H9 (cell line): ENCODE measurements at regions not wholly inside any gene's neighbourhood (a gene's known extent, or its start where the extent isn't known, plus 50 kb on each side); places are given as distances from the start of the nearest gene placed in this dataset.

Source experiments
- DNase-seq: peaks from one replicate; pipeline ENCODE4 v3.0.0-alpha.2; 2017
- H2AFZ ChIP-seq: one replicate; pipeline ENCODE4 v1.6.1; 2013; ENCODE audit warnings: mild to moderate bottlenecking, low read length, control low read depth, moderate library complexity
- H2AK5ac ChIP-seq: 2 replicates; pipeline ENCODE4 v1.6.1; 2013; ENCODE audit warnings: low read length, control low read depth, mixed read lengths; ENCODE audit not compliant: insufficient read length
- H2BK120ac ChIP-seq: one replicate; pipeline ENCODE4 v1.6.1; 2013; ENCODE audit warnings: low read depth, mild to moderate bottlenecking, low read length, control low read depth, inconsistent platforms; ENCODE audit not compliant: poor library complexity, severe bottlenecking
- H2BK12ac ChIP-seq: 2 replicates; pipeline ENCODE4 v1.6.1; 2013; ENCODE audit warnings: low read length, control low read depth, mixed read lengths, low read depth; ENCODE audit not compliant: insufficient read length
- H2BK15ac ChIP-seq: 2 replicates; pipeline ENCODE4 v1.6.1; 2013; ENCODE audit warnings: low read depth, low read length, control low read depth
- H2BK20ac ChIP-seq: one replicate; pipeline ENCODE4 v1.6.1; 2013; ENCODE audit warnings: low read depth, mild to moderate bottlenecking, low read length, control low read depth, inconsistent platforms; ENCODE audit not compliant: poor library complexity, severe bottlenecking
- H2BK5ac ChIP-seq: 2 replicates; pipeline ENCODE4 v1.6.1; 2013; ENCODE audit warnings: low read length, control low read depth, mixed read lengths; ENCODE audit not compliant: insufficient read length
- H3K14ac ChIP-seq: 2 replicates; pipeline ENCODE4 v1.6.1; 2013; ENCODE audit warnings: low read length, control low read depth; ENCODE audit not compliant: insufficient read depth
- H3K18ac ChIP-seq: 2 replicates; pipeline ENCODE4 v1.6.1; 2013; ENCODE audit warnings: low read depth, mild to moderate bottlenecking, mixed read lengths, low read length, control low read depth; ENCODE audit not compliant: insufficient read length
- H3K23ac ChIP-seq: 2 replicates; pipeline ENCODE4 v1.6.1; 2013; ENCODE audit warnings: low read length, control low read depth, mixed read lengths, low read depth; ENCODE audit not compliant: insufficient read length
- H3K23me2 ChIP-seq: 2 replicates; pipeline ENCODE4 v1.6.1; 2013; ENCODE audit warnings: low read depth, mild to moderate bottlenecking, mixed read lengths, low read length, control low read depth; ENCODE audit not compliant: insufficient read length, poor library complexity, severe bottlenecking
- H3K27ac ChIP-seq: 2 replicates; pipeline ENCODE4 v1.5.1; 2013; ENCODE audit warnings: low read length, control low read depth, mixed read lengths, low read depth; ENCODE audit not compliant: insufficient read length
- H3K27me3 ChIP-seq: 2 replicates; pipeline ENCODE4 v1.6.1; 2013; ENCODE audit warnings: low read length, control low read depth, inconsistent platforms; ENCODE audit not compliant: insufficient read depth
- H3K4ac ChIP-seq: 2 replicates; pipeline ENCODE4 v1.6.1; 2013; ENCODE audit warnings: low read depth, mild to moderate bottlenecking, control low read depth, inconsistent platforms, low read length, moderate library complexity
- H3K4me1 ChIP-seq: 2 replicates; pipeline ENCODE4 v1.6.1; 2013; ENCODE audit warnings: low read length, control low read depth, inconsistent platforms; ENCODE audit not compliant: insufficient read depth
- H3K4me2 ChIP-seq: 2 replicates; pipeline ENCODE4 v1.6.1; 2013; ENCODE audit warnings: low read length, control low read depth, mixed read lengths; ENCODE audit not compliant: insufficient read length, insufficient read depth
- H3K56ac ChIP-seq: 2 replicates; pipeline ENCODE4 v1.6.1; 2013; ENCODE audit warnings: low read depth, mild to moderate bottlenecking, mixed read lengths, low read length, control low read depth; ENCODE audit not compliant: insufficient read length
- H3K79me1 ChIP-seq: 2 replicates; pipeline ENCODE4 v1.6.1; 2013; ENCODE audit warnings: low read depth, mild to moderate bottlenecking, moderate library complexity, low read length, control low read depth, inconsistent platforms; ENCODE audit not compliant: insufficient read depth, poor library complexity, severe bottlenecking
- H3K79me2 ChIP-seq: 2 replicates; pipeline ENCODE4 v1.6.1; 2013; ENCODE audit warnings: low read length, control low read depth, inconsistent platforms; ENCODE audit not compliant: insufficient read depth
- H3K9ac ChIP-seq: 2 replicates; pipeline ENCODE4 v1.6.1; 2013; ENCODE audit warnings: low read length, control low read depth, mixed read lengths; ENCODE audit not compliant: insufficient read length; ENCODE audit errors: extremely low read depth
- H3K9me3 ChIP-seq: one replicate; pipeline ENCODE4 v1.6.1; 2013; ENCODE audit warnings: low read depth, low read length, inconsistent platforms; ENCODE audit not compliant: control insufficient read depth
- H3T11ph ChIP-seq: one replicate; pipeline ENCODE4 v1.6.1; 2013; ENCODE audit warnings: mild to moderate bottlenecking, low read length, control low read depth, inconsistent platforms
- H4K20me1 ChIP-seq: one replicate; pipeline ENCODE4 v1.6.1; 2013; ENCODE audit not compliant: control insufficient read depth, insufficient read length, insufficient read depth
- H4K5ac ChIP-seq: 2 replicates; pipeline ENCODE4 v1.6.1; 2013; ENCODE audit warnings: low read depth, mild to moderate bottlenecking, mixed read lengths, low read length, control low read depth; ENCODE audit not compliant: insufficient read length
- H4K8ac ChIP-seq: replicated peaks from 2 replicates; pipeline ENCODE4 v1.6.1; 2013; ENCODE audit warnings: low read length, control low read depth, mixed read lengths, low read depth; ENCODE audit not compliant: insufficient read length
- H4K91ac ChIP-seq: 2 replicates; pipeline ENCODE4 v1.6.1; 2013; ENCODE audit warnings: low read depth, mild to moderate bottlenecking, moderate library complexity, mixed read lengths, low read length, control low read depth; ENCODE audit not compliant: insufficient read length
- H3K27ac Mint-ChIP-seq, 3 experiments: 2 replicates in 2 of 3; 3 replicates in 1 of 3; pipeline ENCODE4 v1.8.0; 2020 to 2021; ENCODE audit warnings: mixed read lengths in 3 of 3, mild to moderate bottlenecking in 1 of 3, moderate library complexity in 1 of 3
- H3K27me3 Mint-ChIP-seq: 2 replicates; pipeline ENCODE4 v1.8.0; 2021; ENCODE audit warnings: low read depth, mild to moderate bottlenecking, moderate library complexity, mixed read lengths
- H3K36me3 Mint-ChIP-seq, 3 experiments: 2 replicates in 2 of 3; 3 replicates in 1 of 3; pipeline ENCODE4 v1.8.0; 2020 to 2021; ENCODE audit warnings: low read depth in 3 of 3, mixed read lengths in 3 of 3; ENCODE audit not compliant: insufficient read depth in 1 of 3
- H3K4me1 Mint-ChIP-seq, 2 experiments: 2 replicates each; pipeline ENCODE4 v1.8.0; 2020; ENCODE audit warnings: mixed read lengths in 2 of 2
- H3K4me3 Mint-ChIP-seq, 2 experiments: 2 replicates in 1 of 2; 3 replicates in 1 of 2; pipeline ENCODE4 v1.8.0; 2020 to 2021; ENCODE audit warnings: mild to moderate bottlenecking in 2 of 2, mixed read lengths in 2 of 2, moderate library complexity in 1 of 2
- H3K9me3 Mint-ChIP-seq, 2 experiments: 2 replicates in 1 of 2; 3 replicates in 1 of 2; pipeline ENCODE4 v1.8.0; 2020; ENCODE audit warnings: mild to moderate bottlenecking in 2 of 2, mixed read lengths in 2 of 2, moderate library complexity in 1 of 2
- CTCF ChIP-seq: fragments of 200-600 bp; sonication (generic); conservative IDR thresholded peaks from 3 replicates; pipeline ENCODE4 v1.8.0; 2021; ENCODE audit warnings: antibody characterized with exemption, mild to moderate bottlenecking
- WGBS: extraction: QIAGEN DNeasy Blood & Tissue Kit; methylation state at CpG from one replicate; pipeline ENCODE4 v1.1.7; 2013; ENCODE audit warnings: missing lambda C conversion rate, low lambda C conversion rate, mixed read lengths; ENCODE audit not compliant: insufficient read length; ENCODE audit errors: extremely low coverage; 5-methylcytosine and 5-hydroxymethylcytosine counted together

DNA sequence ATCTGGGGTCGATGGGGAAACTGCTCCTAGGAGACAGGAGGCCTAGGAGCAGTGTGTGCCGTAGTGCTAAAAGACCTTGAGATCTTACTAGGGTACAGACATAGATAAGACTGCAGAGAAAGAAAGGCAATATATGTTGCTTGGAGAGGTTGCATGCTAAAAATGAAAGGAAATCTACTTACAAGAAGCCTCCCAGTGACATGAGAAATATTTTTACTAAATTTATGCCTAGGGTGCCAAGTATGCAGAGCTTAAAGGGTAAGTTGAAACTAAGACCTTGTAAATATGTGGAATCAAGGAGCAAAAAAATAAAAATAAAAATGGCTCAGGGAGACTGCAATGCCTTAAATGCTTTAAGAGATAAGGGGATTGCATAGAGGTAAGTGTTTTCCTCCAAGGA, 74.8 kb downstream of the PDE6H start:
- Histone ChIP-seq H2BK12ac (no peak overlapping the region), H4K5ac (no peak overlapping the region), H3K4me2 (no peak overlapping the region), H3K27me3 (no peaks in the 10 kb centered on the region), H3K4ac (no peak overlapping the region), H3K79me2 (no peaks in the 10 kb centered on the region), H2AFZ (no peak overlapping the region), H4K20me1 (no peaks in the 10 kb centered on the region), H3K18ac (no peak overlapping the region), H3K14ac (no peak overlapping the region), H3K23ac (no peak overlapping the region), H3K27ac (no peak overlapping the region), H4K91ac (no peak overlapping the region), H2BK20ac (no peak overlapping the region), H3T11ph (no peak overlapping the region), H3K23me2 (no peaks in the 10 kb centered on the region), H3K56ac (no peak overlapping the region), H3K4me1 (no peaks in the 10 kb centered on the region), H2BK120ac (no peak overlapping the region), H3K9ac (no peak overlapping the region), H3K9me3 (no peaks in the 10 kb centered on the region), H2BK15ac (no peak overlapping the region), H2AK5ac (no peak overlapping the region), H2BK5ac (no peak overlapping the region), H4K8ac (no peak overlapping the region), H3K79me1 (no peaks in the 10 kb centered on the region)
- DNase-seq = no peak
- WGBS = no CpG with 5 or more reads among the region's 2 CpGs
- H3K27me3 Mint-ChIP-seq = 0 out of 2 replicates have a peak, but pooled peaks cover 2% of the 10 kb centered on the region
- H3K4me3 Mint-ChIP-seq = no peak overlapping the region
- no peaks in the 10 kb centered on the region for H3K9me3 Mint-ChIP-seq
- no peaks in the 10 kb centered on the region for H3K4me1 Mint-ChIP-seq
- no peak for TF ChIP-seq CTCF
- no peaks in the 10 kb centered on the region for H3K36me3 Mint-ChIP-seq
- H3K27ac Mint-ChIP-seq = no peak overlapping the region; a peak in 1 of 7 replicates
